GM13976 (cell line): ENCODE measurements at regions not wholly inside any gene's neighbourhood (a gene's known extent, or its start where the extent isn't known, plus 50 kb on each side); places are given as distances from the start of the nearest gene placed in this dataset.

Experiments
- DNase-seq: peaks from one replicate; pipeline ENCODE4 v3.0.0; 2012; ENCODE audit warnings: low spot score
- CTCF ChIP-seq: IDR thresholded peaks from 2 replicates; pipeline ENCODE4 v1.5.1; 2012; ENCODE audit warnings: borderline replicate concordance, mild to moderate bottlenecking; ENCODE audit not compliant: insufficient read depth; ENCODE audit errors: extremely low read depth, missing control alignments, control extremely low read depth
- in situ Hi-C: fragments of 300-500 bp; cut with MboI; formaldehyde crosslinking; loops from one replicate; pipeline ENCODE4 v1.12.0; 2022; ENCODE audit warnings: low sequenced_read_pairs, mixed read lengths, inconsistent platforms; ENCODE audit not compliant: unreplicated experiment

GRCh38 chr5:172588380-172588779, 52.7 kb upstream of the NEURL1B start:
- no peak for DNase-seq
- TF ChIP-seq CTCF: no peak
- in situ Hi-C loops: no loop called here

GRCh38 chr5:172587061-172587405, 54.0 kb upstream of the NEURL1B start:
- TF ChIP-seq CTCF: no peak
- in situ Hi-C loops: no loop called here
- DNase-seq: no peak

GRCh38 chr5:172586125-172587060, 54.7 kb upstream of the NEURL1B start:
- TF ChIP-seq CTCF: no peak
- DNase-seq: no peak

GRCh38 chr5:172585114-172585513, 55.9 kb upstream of the NEURL1B start:
- no peak for TF ChIP-seq CTCF
- no peak for DNase-seq
- in situ Hi-C loops: no loop called here

More at GRCh38 chr5:172586125-172587060, 54.7 kb upstream of the NEURL1B start:
- in situ Hi-C loops: no loop called here

- TF ChIP-seq CTCF: no peak
- in situ Hi-C loops: no loop called here
Observed at GRCh38 chr5:172584638-172585037, 56.4 kb upstream of the NEURL1B start.

GRCh38 chr5:172583931-172584511, 57.0 kb upstream of the NEURL1B start:
- TF ChIP-seq CTCF: no peak
- no peak for DNase-seq
- in situ Hi-C loops: no loop called here

More at GRCh38 chr5:172584638-172585037, 56.4 kb upstream of the NEURL1B start:
- DNase-seq: no peak
